B cell (primary cell): ENCODE measurements at regions not wholly inside any gene's neighbourhood (a gene's known extent, or its start where the extent isn't known, plus 50 kb on each side); places are given as distances from the start of the nearest gene placed in this dataset.

Experiments used
- ATAC-seq: fragments of 200-7000 bp; cut with Tn5 transposase; one replicate; pipeline ENCODE4 v1.10.0; 2021; ENCODE audit warnings: low read depth, mild to moderate bottlenecking, moderate number of reproducible peaks, moderate library complexity
- CTCF ChIA-PET: fragments of 350-600 bp; sonication (Branson Sonifier 250); formaldehyde crosslinking; loops from one replicate; lab custom pipeline; 2021; ENCODE audit warnings: antibody characterized with exemption, inconsistent platforms; lab: Charles Lee
- POLR2A ChIA-PET: fragments of 350-600 bp; sonication (Branson Sonifier 250); formaldehyde crosslinking; loops from one replicate; lab custom pipeline; 2021; ENCODE audit warnings: antibody characterized with exemption; lab: Charles Lee
- DNase-seq: peaks from one replicate; pipeline ENCODE4 v3.0.0; 2013
- H2AFZ ChIP-seq: 2 replicates; pipeline ENCODE4 v1.6.1; 2012; ENCODE audit warnings: mild to moderate bottlenecking, low read depth, low read length; ENCODE audit not compliant: insufficient read depth, poor library complexity, severe bottlenecking
- H3K27ac ChIP-seq, 2 donors: 1 replicate in 1 of 2; 2 replicates in 1 of 2; pipeline ENCODE4 v1.5.1; 2012 to 2013; ENCODE audit warnings: low read length in 2 of 2, mild to moderate bottlenecking in 2 of 2, moderate library complexity in 1 of 2
- H3K27me3 ChIP-seq, 4 experiments: fragments of 200-600 bp in 1 of 4; sonication (generic) in 1 of 4; replicated peaks in 1 of 4; 1 replicate in 2 of 4; 2 replicates in 2 of 4; pipeline versions ENCODE4 v1.6.1 to v1.7.0; 2013 to 2016; ENCODE audit warnings: low read length in 3 of 4, mild to moderate bottlenecking in 2 of 4, mixed read lengths in 1 of 4, moderate library complexity in 1 of 4; ENCODE audit not compliant: insufficient read depth in 4 of 4, control insufficient read depth in 3 of 4; ENCODE audit errors: control extremely low read depth in 1 of 4
- H3K36me3 ChIP-seq, 2 experiments: replicated peaks in 1 of 2; 1 replicate in 1 of 2; 2 replicates in 1 of 2; pipeline versions ENCODE4 v1.6.1 to v1.7.1; 2013; ENCODE audit warnings: low read length in 1 of 2; ENCODE audit not compliant: insufficient read depth in 2 of 2, control insufficient read depth in 1 of 2; ENCODE audit errors: control extremely low read depth in 1 of 2, extremely low read depth in 1 of 2
- H3K4me1 ChIP-seq, 2 donors: fragments of 200-600 bp in 1 of 2; sonication (generic) in 1 of 2; 1 replicate in 1 of 2; 2 replicates in 1 of 2; pipeline versions ENCODE4 v1.5.1 to v1.6.1; 2013 to 2017; ENCODE audit warnings: low read length in 2 of 2; ENCODE audit not compliant: control insufficient read depth in 2 of 2, insufficient read depth in 2 of 2
- H3K4me2 ChIP-seq: replicated peaks from 2 replicates; pipeline ENCODE3; 2012; ENCODE audit warnings: mild to moderate bottlenecking, low read depth, low read length; ENCODE audit not compliant: poor library complexity, severe bottlenecking
- H3K4me3 ChIP-seq, 5 experiments: fragments of 200-600 bp in 1 of 5; sonication (generic) in 1 of 5; 1 replicate in 3 of 5; 2 replicates in 2 of 5; pipeline versions ENCODE4 v1.5.1 to v1.7.0; 2011 to 2016; ENCODE audit warnings: low read length in 4 of 5, mild to moderate bottlenecking in 4 of 5, low read depth in 2 of 5, control low read depth in 1 of 5, moderate library complexity in 1 of 5; ENCODE audit not compliant: insufficient read depth in 1 of 5; ENCODE audit errors: control extremely low read depth in 1 of 5, extremely low read depth in 1 of 5
- H3K79me2 ChIP-seq: fragments of 200-600 bp; sonication (generic); one replicate; pipeline ENCODE4 v1.6.0; 2016; ENCODE audit warnings: low read length; ENCODE audit not compliant: control insufficient read depth, insufficient read depth
- H3K9ac ChIP-seq: fragments of 200-600 bp; sonication (generic); 2 replicates; pipeline ENCODE4 v1.6.1; 2017; ENCODE audit warnings: mild to moderate bottlenecking, low read length, moderate library complexity
- H3K9me3 ChIP-seq, 3 donors: one replicate each; pipeline versions ENCODE4 v1.6.1 to v1.7.1; 2013; ENCODE audit warnings: low read length in 2 of 3; ENCODE audit not compliant: control insufficient read depth in 2 of 3, insufficient read depth in 1 of 3; ENCODE audit errors: control extremely low read depth in 1 of 3
- H4K20me1 ChIP-seq: 2 replicates; pipeline ENCODE4 v1.6.0; 2012; ENCODE audit warnings: mild to moderate bottlenecking, low read length; ENCODE audit not compliant: insufficient read depth, control insufficient read depth, poor library complexity, severe bottlenecking
- H3K27ac Mint-ChIP-seq: one replicate; pipeline ENCODE4 v1.8.0; 2021; ENCODE audit warnings: mixed read lengths
- H3K27me3 Mint-ChIP-seq: one replicate; pipeline ENCODE4 v1.8.0; 2021; ENCODE audit warnings: mixed read lengths
- H3K4me1 Mint-ChIP-seq: one replicate; pipeline ENCODE4 v1.8.0; 2021; ENCODE audit warnings: mixed read lengths
- H3K4me3 Mint-ChIP-seq: one replicate; pipeline ENCODE4 v1.8.0; 2021; ENCODE audit warnings: mixed read lengths
- H3K9me3 Mint-ChIP-seq: one replicate; pipeline ENCODE4 v1.8.0; 2022; ENCODE audit warnings: mixed read lengths; ENCODE audit not compliant: insufficient read depth
- CTCF ChIP-seq: fragments of 200-600 bp; IDR thresholded peaks from one replicate; pipeline ENCODE4 v1.8.0; 2022; ENCODE audit warnings: antibody characterized with exemption, mild to moderate bottlenecking
- EZH2 ChIP-seq: IDR thresholded peaks from 2 replicates; pipeline ENCODE4 v1.6.1; 2012; ENCODE audit warnings: borderline replicate concordance, low read depth, mild to moderate bottlenecking, moderate library complexity, low read length; ENCODE audit not compliant: insufficient read depth, poor library complexity, severe bottlenecking
- WGBS: methylation state at CpG from one replicate; pipeline ENCODE4 v1.1.5; 2013; ENCODE audit warnings: missing lambda C conversion rate; ENCODE audit not compliant: insufficient coverage; 5-methylcytosine and 5-hydroxymethylcytosine counted together
- intact Hi-C: fragments of 100-400 bp; cut with micrococcal nuclease; formaldehyde crosslinking; loops from one replicate; pipeline ENCODE4 v1.10.0; 2022

GRCh38 chr1:164006621-164007020, 552.4 kb upstream of the PBX1 start:
- no peak overlapping the region for H3K4me2 ChIP-seq

GRCh38 chr1:164017239-164017638, 541.7 kb upstream of the PBX1 start:
- TF ChIP-seq CTCF (no peak), EZH2 (no peak)
- Histone ChIP-seq H3K4me1 (no peaks in the 10 kb centered on the region), H3K27ac (no peak overlapping the region), H3K4me2 (no peak overlapping the region), H3K27me3 (no peaks in the 10 kb centered on the region), H2AFZ (no peak overlapping the region), H3K9ac (no peak overlapping the region), H4K20me1 (no peaks in the 10 kb centered on the region), H3K9me3 (peaks cover 1 to 12% (median 3%) of the 10 kb centered on the region in 3 donors), H3K79me2 (no peaks in the 10 kb centered on the region), H3K4me3 (no peak overlapping the region), H3K36me3 (no peaks in the 10 kb centered on the region)
- 100% methylated on average over 1 of the region's 1 CpG for WGBS
- DNase-seq (no peak), ATAC-seq (no peak)
- CTCF ChIA-PET: no interaction called here
- Mint-ChIP-seq H3K4me1 (no peaks in the 10 kb centered on the region), H3K4me3 (no peak overlapping the region), H3K27ac (no peak overlapping the region), H3K9me3 (peaks cover 7% of the 10 kb centered on the region), H3K27me3 (no peaks in the 10 kb centered on the region)
- intact Hi-C loops: no loop called here
- POLR2A ChIA-PET: no interaction called here

More at GRCh38 chr1:164006621-164007020, 552.4 kb upstream of the PBX1 start:
- DNase-seq: no peak
- H3K4me3 ChIP-seq: no peak overlapping the region
- WGBS: no CpG with 5 or more reads among the region's 4 CpGs
- no peaks in the 10 kb centered on the region for H3K4me1 Mint-ChIP-seq
- ATAC-seq: no peak
- no peak overlapping the region for H3K27ac Mint-ChIP-seq
- POLR2A ChIA-PET: no interaction called here
- no peaks in the 10 kb centered on the region for H3K4me1 ChIP-seq
- H3K9me3 Mint-ChIP-seq: peaks cover 7% of the 10 kb centered on the region
- TF ChIP-seq EZH2: no peak
- no peak for TF ChIP-seq CTCF
- no peak overlapping the region for H3K4me3 Mint-ChIP-seq
- H3K79me2 ChIP-seq: no peaks in the 10 kb centered on the region
- H3K9ac ChIP-seq: no peak overlapping the region
- intact Hi-C loops: no loop called here
- peaks cover 0 to 4% (median 0%) of the 10 kb centered on the region in 3 donors for H3K9me3 ChIP-seq
- H4K20me1 ChIP-seq: no peaks in the 10 kb centered on the region
- no peaks in the 10 kb centered on the region for H3K36me3 ChIP-seq
- no peak overlapping the region for H2AFZ ChIP-seq
- no peaks in the 10 kb centered on the region for H3K27me3 Mint-ChIP-seq
- H3K27ac ChIP-seq: no peak overlapping the region
- CTCF ChIA-PET: no interaction called here
- no peaks in the 10 kb centered on the region for H3K27me3 ChIP-seq
